ENCODE measurements at regions not wholly inside any gene's neighbourhood (a gene's known extent, or its start where the extent isn't known, plus 50 kb on each side); places are given as distances from the start of the nearest gene placed in this dataset.

- Histone ChIP-seq H3K27me3 (no peaks in the 10 kb centered on the region), H3K36me3 (no peaks in the 10 kb centered on the region), H3K27ac (no peak overlapping the region), H3K4me1 (no peaks in the 10 kb centered on the region), H3K9me3 (no peaks in the 10 kb centered on the region), H3K4me3 (no peak overlapping the region)
- ATAC-seq: no peak
- DNase-seq: no peak
- TF ChIP-seq CTCF (IDR thresholded peaks at IDR 0.05): no peak
- intact Hi-C loops (cut with DNase I): no loop called here
Measured at GRCh38 chr13:33633701-33634545, 184.0 kb upstream of the RFC3 start.

GRCh38 chr13:33634546-33634982 is 183.4 kb upstream of the RFC3 start:
- ATAC-seq (no peak), DNase-seq (no peak)
- H3K27ac ChIP-seq: no peak overlapping the region
- H3K36me3 ChIP-seq: no peaks in the 10 kb centered on the region
- peaks cover 1% of the 10 kb centered on the region for H3K4me1 ChIP-seq
- no peak overlapping the region for H3K4me3 ChIP-seq
- intact Hi-C loops (cut with DNase I): no loop called here
- H3K27me3 ChIP-seq: no peaks in the 10 kb centered on the region
- no peak for TF ChIP-seq CTCF (IDR thresholded peaks at IDR 0.05)
- no peaks in the 10 kb centered on the region for H3K9me3 ChIP-seq

- intact Hi-C loops (cut with DNase I): no loop called here
- H3K9me3 ChIP-seq: no peaks in the 10 kb centered on the region
- no peak for DNase-seq
Measured at GRCh38 chr13:33636243-33636642, 181.7 kb upstream of the RFC3 start.

GRCh38 chr13:33636955-33637670 is 180.8 kb upstream of the RFC3 start:
- Histone ChIP-seq H3K4me1 (peaks cover 7% of the 10 kb centered on the region), H3K27ac (no peak overlapping the region), H3K9me3 (no peaks in the 10 kb centered on the region), H3K4me3 (no peak overlapping the region), H3K27me3 (no peaks in the 10 kb centered on the region), H3K36me3 (no peaks in the 10 kb centered on the region)
- DNase-seq: no peak
- no peak for ATAC-seq
- no peak for TF ChIP-seq CTCF (IDR thresholded peaks at IDR 0.05)
- intact Hi-C loops (cut with DNase I): no loop called here

More at GRCh38 chr13:33636243-33636642, 181.7 kb upstream of the RFC3 start:
- no peaks in the 10 kb centered on the region for H3K27me3 ChIP-seq
- peaks cover 5% of the 10 kb centered on the region for H3K4me1 ChIP-seq
- no peaks in the 10 kb centered on the region for H3K36me3 ChIP-seq
- no peak overlapping the region for H3K4me3 ChIP-seq
- no peak for TF ChIP-seq CTCF (IDR thresholded peaks at IDR 0.05)
- no peak for ATAC-seq
- no peak overlapping the region for H3K27ac ChIP-seq

GRCh38 chr13:33637978-33638743 is 179.8 kb upstream of the RFC3 start:
- Histone ChIP-seq H3K4me3 (no peak overlapping the region), H3K36me3 (no peaks in the 10 kb centered on the region), H3K4me1 (peaks cover 13% of the 10 kb centered on the region), H3K9me3 (no peaks in the 10 kb centered on the region), H3K27me3 (no peaks in the 10 kb centered on the region), H3K27ac (no peak overlapping the region)
- ATAC-seq (no peak), DNase-seq (no peak)
- intact Hi-C loops (cut with DNase I): no loop called here
- TF ChIP-seq CTCF (IDR thresholded peaks at IDR 0.05): no peak

Data from upper lobe of right lung (tissue), 1 donor.